Vagina (tissue), 1 donor: ENCODE measurements at regions not wholly inside any gene's neighbourhood (a gene's known extent, or its start where the extent isn't known, plus 50 kb on each side); places are given as distances from the start of the nearest gene placed in this dataset. TPM values are rescaled to one million over a fixed set of nuclear protein-coding genes. Genes with fewer than 3 reads are reported as not detected.

Source experiments
- small RNA-seq: library from RNA; depleted of rRNA; stranded (forward); fragments of <200 nt; gene quantifications from one replicate; pipeline ENCODE3, GENCODE V24; 2016

Small RNAs in the stretch of these regions (small RNA-seq; reads per million reads assigned to genes)
- not detected for gene AC093850.1
